ENCODE measurements at regions not wholly inside any gene's neighbourhood (a gene's known extent, or its start where the extent isn't known, plus 50 kb on each side); places are given as distances from the start of the nearest gene placed in this dataset.

DNA sequence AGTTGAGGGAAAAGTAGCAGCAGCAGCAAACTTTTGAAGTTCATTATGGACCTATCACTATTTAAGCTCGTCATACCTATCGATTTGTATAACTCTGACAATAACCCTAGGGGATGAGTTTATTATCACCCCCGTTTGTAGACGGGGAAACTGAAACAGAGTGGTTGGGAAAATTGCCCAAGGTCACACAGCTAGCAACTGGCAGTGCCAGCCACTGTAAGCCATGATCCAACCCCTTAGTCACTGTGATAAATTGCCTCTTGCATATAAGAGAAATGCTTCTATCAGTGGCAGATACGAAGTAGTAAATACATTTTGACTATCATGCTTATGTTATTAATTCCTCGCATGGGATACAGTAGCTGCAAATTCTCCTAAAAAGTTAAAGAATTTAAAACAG, 73.3 kb upstream of the ATP10B start:
- Histone ChIP-seq H3K27ac (ENCODE audit: low read depth, low read length) (no peak overlapping the region), H3K4me1 (ENCODE audit: control insufficient read depth in 5 of 5, insufficient read depth in 5 of 5, low read length in 5 of 5) (peaks cover 0 to 6% (median 0%) of the 10 kb centered on the region in 5 donors), H3K4me3 (ENCODE audit: low read depth in 1 of 5, low read length in 5 of 5) (no peak overlapping the region), H3K9me3 (ENCODE audit: control insufficient read depth in 5 of 5, low read length in 5 of 5) (no peaks in the 10 kb centered on the region), H3K36me3 (ENCODE audit: control insufficient read depth in 5 of 5, insufficient read depth in 5 of 5, low read length in 5 of 5) (no peaks in the 10 kb centered on the region), H3K27me3 (ENCODE audit: control insufficient read depth in 5 of 5, insufficient read depth in 4 of 5, low read length in 5 of 5) (peaks cover 0 to 2% (median 0%) of the 10 kb centered on the region in 5 donors), H3K9ac (ENCODE audit: low read length in 5 of 5) (no peak overlapping the region)

DNA sequence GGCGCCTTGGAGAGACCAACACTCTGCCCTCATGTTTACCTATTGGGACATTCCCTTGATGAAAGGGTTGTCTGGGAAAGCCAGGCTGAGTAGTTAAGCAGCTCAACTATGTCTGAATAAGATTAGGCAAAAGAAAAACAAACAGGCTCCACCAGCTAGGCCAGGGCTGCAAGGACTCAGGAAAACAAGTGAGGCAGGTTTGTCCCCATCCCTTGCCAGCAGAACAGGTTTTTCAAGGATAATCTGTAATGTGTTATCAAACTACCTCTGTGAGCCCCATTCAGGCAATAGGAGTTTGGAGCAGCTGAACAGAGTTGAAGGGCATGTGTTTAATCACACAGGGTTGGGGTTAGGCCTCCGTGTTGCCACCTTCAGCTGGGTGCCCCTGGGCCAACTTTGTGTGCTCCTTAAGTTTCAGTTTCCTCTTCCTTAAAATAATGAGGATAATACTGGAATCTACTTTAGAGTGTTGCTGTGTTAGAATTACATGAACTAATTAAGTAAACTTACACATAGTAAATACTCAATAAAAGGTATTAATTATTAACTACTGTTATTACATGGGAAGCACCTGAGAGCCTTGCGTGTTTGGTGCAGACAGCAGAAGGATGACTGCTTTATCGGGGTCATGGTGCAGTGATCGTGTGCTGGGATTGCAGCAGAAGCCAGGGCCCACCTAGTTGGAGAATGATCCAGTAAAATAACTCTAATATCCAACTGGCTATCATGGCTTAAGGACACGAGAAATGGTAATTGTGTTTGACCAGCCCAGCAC, 72.1 kb upstream of the ATP10B start:
- H3K36me3 ChIP-seq (ENCODE audit: control insufficient read depth in 5 of 5, insufficient read depth in 5 of 5, low read length in 5 of 5), result no peaks in the 10 kb centered on the region
- H3K9me3 ChIP-seq (ENCODE audit: control insufficient read depth in 5 of 5, low read length in 5 of 5), result no peaks in the 10 kb centered on the region
- H3K27ac ChIP-seq (ENCODE audit: low read depth, low read length), result no peak overlapping the region
- H3K9ac ChIP-seq (ENCODE audit: low read length in 5 of 5), result no peak overlapping the region
- H3K27me3 ChIP-seq (ENCODE audit: control insufficient read depth in 5 of 5, insufficient read depth in 4 of 5, low read length in 5 of 5), result peaks cover 0 to 2% (median 0%) of the 10 kb centered on the region in 5 donors
- no peak overlapping the region for H3K4me3 ChIP-seq (ENCODE audit: low read depth in 1 of 5, low read length in 5 of 5)
- H3K4me1 ChIP-seq (ENCODE audit: control insufficient read depth in 5 of 5, insufficient read depth in 5 of 5, low read length in 5 of 5), result peaks cover 0 to 10% (median 0%) of the 10 kb centered on the region in 5 donors

DNA sequence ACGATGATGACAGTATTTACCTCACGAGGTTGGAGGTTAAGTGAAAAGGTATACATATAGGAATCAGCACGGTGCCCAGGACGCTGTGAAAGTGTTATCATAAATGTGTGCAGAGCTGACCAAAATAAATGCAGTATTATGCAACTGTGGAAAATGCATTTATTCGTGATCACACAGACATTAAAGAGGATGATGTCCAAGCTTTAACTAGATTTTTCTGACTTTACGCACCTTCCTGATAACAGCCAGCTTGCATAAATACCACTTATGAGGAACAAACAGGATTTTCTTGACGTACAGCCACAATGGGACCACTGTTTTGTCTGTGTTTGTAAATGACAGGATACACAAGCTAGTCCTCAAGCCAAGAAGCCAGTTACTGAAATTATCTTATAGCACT, 71.4 kb upstream of the ATP10B start:
- peaks cover 0 to 10% (median 0%) of the 10 kb centered on the region in 5 donors for H3K4me1 ChIP-seq (ENCODE audit: control insufficient read depth in 5 of 5, insufficient read depth in 5 of 5, low read length in 5 of 5)
- peaks cover 0 to 2% (median 0%) of the 10 kb centered on the region in 5 donors for H3K27me3 ChIP-seq (ENCODE audit: control insufficient read depth in 5 of 5, insufficient read depth in 4 of 5, low read length in 5 of 5)
- H3K36me3 ChIP-seq (ENCODE audit: control insufficient read depth in 5 of 5, insufficient read depth in 5 of 5, low read length in 5 of 5), result no peaks in the 10 kb centered on the region
- no peak overlapping the region for H3K4me3 ChIP-seq (ENCODE audit: low read depth in 1 of 5, low read length in 5 of 5)
- H3K9ac ChIP-seq (ENCODE audit: low read length in 5 of 5), result no peak overlapping the region
- H3K9me3 ChIP-seq (ENCODE audit: control insufficient read depth in 5 of 5, low read length in 5 of 5), result no peaks in the 10 kb centered on the region
- no peak overlapping the region for H3K27ac ChIP-seq (ENCODE audit: low read depth, low read length)

DNA sequence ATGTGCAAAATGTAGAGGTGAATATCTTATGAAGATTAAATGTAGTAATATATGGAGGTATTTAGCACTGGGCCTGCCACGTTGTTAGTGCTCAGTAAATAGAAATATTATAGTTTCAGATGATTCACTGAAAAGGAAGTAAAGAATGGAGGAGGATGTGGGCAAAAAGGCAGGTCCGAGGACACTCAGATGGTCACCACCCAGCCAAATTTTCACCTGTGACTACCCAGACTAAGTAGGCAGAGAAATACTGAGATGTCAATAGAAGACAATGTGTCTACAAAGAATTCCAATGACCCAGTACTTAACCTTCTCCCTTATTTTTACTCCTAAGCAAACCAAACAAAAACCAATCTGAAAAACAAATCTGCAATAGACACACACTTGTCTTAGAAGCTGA, 70.3 kb upstream of the ATP10B start:
- Histone ChIP-seq H3K9ac (ENCODE audit: low read length in 5 of 5) (no peak overlapping the region), H3K9me3 (ENCODE audit: control insufficient read depth in 5 of 5, low read length in 5 of 5) (no peaks in the 10 kb centered on the region), H3K36me3 (ENCODE audit: control insufficient read depth in 5 of 5, insufficient read depth in 5 of 5, low read length in 5 of 5) (no peaks in the 10 kb centered on the region), H3K4me3 (ENCODE audit: low read depth in 1 of 5, low read length in 5 of 5) (no peak overlapping the region), H3K27ac (ENCODE audit: low read depth, low read length) (no peak overlapping the region), H3K27me3 (ENCODE audit: control insufficient read depth in 5 of 5, insufficient read depth in 4 of 5, low read length in 5 of 5) (peaks cover 0 to 6% (median 0%) of the 10 kb centered on the region in 5 donors), H3K4me1 (ENCODE audit: control insufficient read depth in 5 of 5, insufficient read depth in 5 of 5, low read length in 5 of 5) (peaks cover 0 to 10% (median 0%) of the 10 kb centered on the region in 5 donors)

DNA sequence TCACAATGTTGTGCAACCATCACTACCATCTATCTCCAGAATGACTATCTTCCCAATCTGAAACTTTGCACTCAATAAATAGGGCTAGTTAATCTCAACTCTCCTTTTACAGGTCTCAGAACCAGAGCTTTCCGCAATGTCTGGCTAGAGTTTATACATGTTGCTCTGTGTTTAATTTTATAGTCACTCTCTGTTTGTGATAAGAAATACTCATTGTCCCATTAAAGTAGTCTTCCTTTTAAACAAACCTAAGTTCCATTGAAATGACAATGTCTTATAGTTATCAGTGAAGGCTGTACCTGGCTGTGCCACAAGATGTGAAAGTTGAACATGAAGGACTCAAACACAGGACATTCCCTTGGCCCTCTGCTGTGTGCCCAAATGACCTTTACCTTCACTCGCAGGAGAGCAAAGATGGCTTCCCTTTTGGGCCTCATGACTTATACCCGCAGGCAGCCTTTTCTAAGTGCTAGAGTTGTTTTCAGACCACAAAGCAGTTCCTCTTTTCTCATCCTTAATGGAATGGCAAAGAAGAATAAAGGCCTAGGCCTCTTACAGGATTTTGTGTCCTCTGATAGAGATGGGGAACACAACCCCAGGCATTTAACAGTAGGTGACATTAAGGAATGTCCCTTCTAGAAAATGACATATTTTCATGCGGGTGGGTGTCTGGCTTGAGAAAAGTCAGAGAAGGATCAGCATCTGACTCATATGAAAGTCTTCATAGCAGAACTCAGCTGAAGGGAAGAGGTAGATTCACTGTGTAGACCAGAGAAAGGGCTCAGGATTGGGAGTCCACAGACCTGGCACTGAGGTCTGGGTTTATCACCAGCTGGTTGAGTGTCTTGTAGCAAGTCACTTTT, 69.6 kb upstream of the ATP10B start:
- H3K4me3 ChIP-seq (ENCODE audit: low read depth in 1 of 5, low read length in 5 of 5), result no peak overlapping the region
- no peaks in the 10 kb centered on the region for H3K36me3 ChIP-seq (ENCODE audit: control insufficient read depth in 5 of 5, insufficient read depth in 5 of 5, low read length in 5 of 5)
- peaks cover 0 to 7% (median 0%) of the 10 kb centered on the region in 5 donors for H3K4me1 ChIP-seq (ENCODE audit: control insufficient read depth in 5 of 5, insufficient read depth in 5 of 5, low read length in 5 of 5)
- H3K9me3 ChIP-seq (ENCODE audit: control insufficient read depth in 5 of 5, low read length in 5 of 5), result no peaks in the 10 kb centered on the region
- peaks cover 0 to 6% (median 0%) of the 10 kb centered on the region in 5 donors for H3K27me3 ChIP-seq (ENCODE audit: control insufficient read depth in 5 of 5, insufficient read depth in 4 of 5, low read length in 5 of 5)
- H3K9ac ChIP-seq (ENCODE audit: low read length in 5 of 5), result no peak overlapping the region
- no peak overlapping the region for H3K27ac ChIP-seq (ENCODE audit: low read depth, low read length)

DNA sequence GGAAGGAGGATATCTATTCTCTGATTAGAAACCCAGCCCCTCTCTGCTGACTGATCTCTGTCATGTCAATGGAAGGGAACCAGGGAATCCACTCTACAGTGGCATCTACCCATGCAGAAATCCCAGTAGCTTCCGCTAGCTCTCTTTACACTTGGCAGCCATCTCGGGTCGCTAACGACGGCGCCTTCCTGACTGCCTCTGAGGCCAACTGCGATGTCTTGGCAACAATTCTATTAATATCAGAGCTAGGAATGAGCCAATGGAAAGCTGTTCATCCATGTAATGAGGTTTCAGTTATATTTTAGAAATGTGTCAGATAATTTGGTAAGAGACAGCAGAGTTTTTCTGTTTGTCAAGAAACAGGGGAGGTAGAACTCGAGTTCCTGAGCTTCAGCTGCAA, 67.6 kb upstream of the ATP10B start:
- Histone ChIP-seq H3K27me3 (ENCODE audit: control insufficient read depth in 5 of 5, insufficient read depth in 4 of 5, low read length in 5 of 5) (peaks cover 0 to 6% (median 0%) of the 10 kb centered on the region in 5 donors), H3K27ac (ENCODE audit: low read depth, low read length) (no peak overlapping the region), H3K9ac (ENCODE audit: low read length in 5 of 5) (no peak overlapping the region), H3K9me3 (ENCODE audit: control insufficient read depth in 5 of 5, low read length in 5 of 5) (no peaks in the 10 kb centered on the region), H3K36me3 (ENCODE audit: control insufficient read depth in 5 of 5, insufficient read depth in 5 of 5, low read length in 5 of 5) (no peaks in the 10 kb centered on the region), H3K4me1 (ENCODE audit: control insufficient read depth in 5 of 5, insufficient read depth in 5 of 5, low read length in 5 of 5) (peaks cover 0 to 4% (median 0%) of the 10 kb centered on the region in 5 donors), H3K4me3 (ENCODE audit: low read depth in 1 of 5, low read length in 5 of 5) (no peak overlapping the region)

DNA sequence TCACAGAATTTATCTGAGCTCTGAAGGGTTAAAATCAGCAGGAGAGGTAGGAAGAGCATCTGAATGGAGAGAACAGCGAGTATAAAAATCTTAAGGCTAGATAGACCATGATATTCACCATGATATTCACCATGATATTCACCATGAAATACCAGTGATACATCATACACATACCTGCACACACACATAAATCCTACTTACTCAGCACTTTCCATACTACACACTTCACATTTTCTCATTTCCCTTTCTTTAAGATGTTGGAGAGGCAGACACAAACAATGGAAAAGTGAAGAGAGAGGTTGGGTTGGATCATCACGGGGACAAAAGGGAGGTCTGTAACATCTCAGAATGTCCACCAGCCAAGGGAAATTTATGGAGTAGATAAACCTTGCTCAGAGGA, 66.4 kb upstream of the ATP10B start:
- Histone ChIP-seq H3K4me3 (ENCODE audit: low read depth in 1 of 5, low read length in 5 of 5) (no peak overlapping the region), H3K4me1 (ENCODE audit: control insufficient read depth in 5 of 5, insufficient read depth in 5 of 5, low read length in 5 of 5) (peaks cover 0 to 4% (median 0%) of the 10 kb centered on the region in 5 donors), H3K27ac (ENCODE audit: low read depth, low read length) (no peak overlapping the region), H3K36me3 (ENCODE audit: control insufficient read depth in 5 of 5, insufficient read depth in 5 of 5, low read length in 5 of 5) (no peaks in the 10 kb centered on the region), H3K9ac (ENCODE audit: low read length in 5 of 5) (no peak overlapping the region), H3K9me3 (ENCODE audit: control insufficient read depth in 5 of 5, low read length in 5 of 5) (no peaks in the 10 kb centered on the region), H3K27me3 (ENCODE audit: control insufficient read depth in 5 of 5, insufficient read depth in 4 of 5, low read length in 5 of 5) (peaks cover 0 to 6% (median 0%) of the 10 kb centered on the region in 5 donors)

DNA sequence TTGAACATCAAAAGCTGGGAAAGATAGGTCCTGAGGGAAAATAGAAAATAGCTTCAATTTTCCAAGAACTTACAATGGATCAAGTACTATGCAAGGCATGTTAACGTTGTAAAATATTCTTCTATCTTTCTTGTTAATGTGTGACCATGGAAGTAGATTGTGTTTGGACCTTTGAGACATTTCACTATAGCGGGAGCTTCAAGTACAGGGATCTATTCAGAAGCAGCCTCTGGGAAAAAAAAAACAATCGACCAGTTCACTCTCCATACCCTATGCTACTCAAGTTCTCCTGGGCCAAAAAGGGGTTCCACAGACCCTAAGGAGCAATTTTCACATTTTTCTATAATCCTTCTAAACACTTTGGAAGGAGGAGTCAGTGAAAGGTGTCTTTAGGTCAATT, 54.1 kb upstream of the ATP10B start:
- H3K9ac ChIP-seq (ENCODE audit: low read length in 5 of 5), result no peak overlapping the region
- no peak overlapping the region for H3K27ac ChIP-seq (ENCODE audit: low read depth, low read length)
- no peaks in the 10 kb centered on the region for H3K36me3 ChIP-seq (ENCODE audit: control insufficient read depth in 5 of 5, insufficient read depth in 5 of 5, low read length in 5 of 5)
- H3K27me3 ChIP-seq (ENCODE audit: control insufficient read depth in 5 of 5, insufficient read depth in 4 of 5, low read length in 5 of 5), result peaks cover 0 to 3% (median 0%) of the 10 kb centered on the region in 5 donors
- H3K4me1 ChIP-seq (ENCODE audit: control insufficient read depth in 5 of 5, insufficient read depth in 5 of 5, low read length in 5 of 5), result no peaks in the 10 kb centered on the region
- H3K4me3 ChIP-seq (ENCODE audit: low read depth in 1 of 5, low read length in 5 of 5), result no peak overlapping the region
- H3K9me3 ChIP-seq (ENCODE audit: control insufficient read depth in 5 of 5, low read length in 5 of 5), result no peaks in the 10 kb centered on the region

DNA sequence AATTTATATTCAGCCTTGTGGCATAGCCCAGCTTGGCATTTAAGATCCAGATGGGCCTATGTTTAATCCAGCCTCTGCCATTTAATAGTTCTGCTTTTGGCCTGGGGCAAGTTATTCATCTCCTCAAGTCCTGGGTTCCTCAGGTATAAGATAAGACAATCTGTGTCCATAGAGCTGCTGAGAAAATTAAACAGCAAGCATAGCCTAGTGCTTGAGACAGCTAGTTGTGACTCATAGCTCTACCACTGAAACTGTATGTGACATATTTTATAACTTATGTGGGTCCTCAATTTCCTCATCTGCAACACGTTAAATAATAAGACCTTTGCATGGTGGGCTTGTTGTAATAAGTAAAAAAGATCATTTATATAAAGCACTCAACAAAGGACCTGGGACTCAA, 53.3 kb upstream of the ATP10B start:
- Histone ChIP-seq H3K4me1 (ENCODE audit: control insufficient read depth in 5 of 5, insufficient read depth in 5 of 5, low read length in 5 of 5) (no peaks in the 10 kb centered on the region), H3K36me3 (ENCODE audit: control insufficient read depth in 5 of 5, insufficient read depth in 5 of 5, low read length in 5 of 5) (no peaks in the 10 kb centered on the region), H3K9ac (ENCODE audit: low read length in 5 of 5) (no peak overlapping the region), H3K9me3 (ENCODE audit: control insufficient read depth in 5 of 5, low read length in 5 of 5) (no peaks in the 10 kb centered on the region), H3K27ac (ENCODE audit: low read depth, low read length) (no peak overlapping the region), H3K4me3 (ENCODE audit: low read depth in 1 of 5, low read length in 5 of 5) (no peak overlapping the region), H3K27me3 (ENCODE audit: control insufficient read depth in 5 of 5, insufficient read depth in 4 of 5, low read length in 5 of 5) (peaks cover 0 to 3% (median 0%) of the 10 kb centered on the region in 5 donors)

DNA sequence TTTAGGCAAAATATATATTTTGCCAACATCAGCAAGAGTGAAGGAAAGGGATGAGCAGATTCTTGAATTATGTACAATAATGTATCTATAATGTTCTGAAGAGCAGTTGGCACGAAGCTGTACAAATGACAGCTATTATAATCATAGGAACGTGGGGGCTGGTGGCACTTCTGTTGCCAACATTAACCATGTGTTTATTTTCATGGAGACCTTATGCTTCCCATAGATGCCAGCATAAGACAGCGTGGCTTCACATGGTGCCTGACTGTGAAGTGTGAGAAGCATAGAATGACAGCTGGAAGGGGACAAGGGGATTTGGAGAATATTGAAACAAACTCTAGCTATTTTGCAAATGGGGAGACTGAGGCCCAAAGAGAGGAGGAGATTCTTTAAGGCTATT, 52.6 kb upstream of the ATP10B start:
- Histone ChIP-seq H3K27ac (ENCODE audit: low read depth, low read length) (no peak overlapping the region), H3K4me3 (ENCODE audit: low read depth in 1 of 5, low read length in 5 of 5) (no peak overlapping the region), H3K9me3 (ENCODE audit: control insufficient read depth in 5 of 5, low read length in 5 of 5) (no peaks in the 10 kb centered on the region), H3K4me1 (ENCODE audit: control insufficient read depth in 5 of 5, insufficient read depth in 5 of 5, low read length in 5 of 5) (no peaks in the 10 kb centered on the region), H3K27me3 (ENCODE audit: control insufficient read depth in 5 of 5, insufficient read depth in 4 of 5, low read length in 5 of 5) (peaks cover 0 to 3% (median 0%) of the 10 kb centered on the region in 5 donors), H3K9ac (ENCODE audit: low read length in 5 of 5) (no peak overlapping the region), H3K36me3 (ENCODE audit: control insufficient read depth in 5 of 5, insufficient read depth in 5 of 5, low read length in 5 of 5) (no peaks in the 10 kb centered on the region)

Data from subcutaneous abdominal adipose tissue (tissue), 5 donors.